ENCODE measurements at regions not wholly inside any gene's neighbourhood (a gene's known extent, or its start where the extent isn't known, plus 50 kb on each side); places are given as distances from the start of the nearest gene placed in this dataset.
"Not testable (repeated sequence)": the region's sequence is repeated elsewhere in the genome, so short reads cannot be mapped to it uniquely, and the experiment has no call there.

DNA sequence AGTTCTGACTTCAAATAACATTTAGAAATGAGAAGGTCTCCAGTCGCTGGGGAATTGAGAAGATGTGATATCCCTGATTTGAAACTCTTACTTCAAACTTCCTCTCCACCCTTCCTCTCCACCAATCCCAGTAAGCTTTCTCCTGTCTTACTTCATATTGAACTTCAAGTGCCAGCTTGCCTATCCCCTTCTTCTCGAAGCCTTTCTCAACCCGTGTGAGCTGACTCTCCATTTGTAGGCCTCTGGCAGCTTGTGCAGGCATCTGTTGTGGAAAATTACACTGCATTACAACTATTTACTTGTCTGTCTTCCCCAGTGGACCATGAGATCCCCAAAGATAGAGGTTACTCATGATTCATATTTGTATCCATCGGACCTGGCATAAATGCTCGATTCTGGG lies 280.8 kb upstream of the CDH5 start (continued):
- TF ChIP-seq CBX8 (IDR thresholded peaks at IDR 0.05; ENCODE audit: borderline replicate concordance, low read depth, low read length) (no peak), SIN3A (conservative IDR thresholded peaks at IDR 0.05 in 1 of 2, IDR thresholded peaks at IDR 0.05 in 1 of 2; ENCODE audit: low read depth in 1 of 2, low read length in 2 of 2) (no peak), CHD2 (IDR thresholded peaks at IDR 0.05; ENCODE audit: low read length) (no peak)

- H3K36me3 ChIP-seq (ENCODE audit: control insufficient read depth in 2 of 4, insufficient read depth in 4 of 4, low read length in 3 of 4); H2BK20ac ChIP-seq (ENCODE audit: low read length); H3K23ac ChIP-seq (ENCODE audit: insufficient read length); H3K14ac ChIP-seq (ENCODE audit: insufficient read length); H3K23me2 ChIP-seq (ENCODE audit: low read depth, low read length); H4K5ac ChIP-seq (ENCODE audit: insufficient read length, low read depth, low read length); H3K4me3 ChIP-seq (ENCODE audit: extremely low read depth in 1 of 4, insufficient read depth in 2 of 4, low read depth in 3 of 4, low read length in 4 of 4); H2BK15ac ChIP-seq (ENCODE audit: low read length); H2BK120ac ChIP-seq (replicated peaks; ENCODE audit: low read depth, low read length); H2BK5ac ChIP-seq (ENCODE audit: low read depth, low read length); H4K8ac ChIP-seq (ENCODE audit: extremely low read depth, insufficient read depth, low read length); H3K9me3 ChIP-seq (ENCODE audit: insufficient read depth in 2 of 2, low read depth in 1 of 2, low read length in 1 of 2); H3K79me2 ChIP-seq (ENCODE audit: control insufficient read depth in 1 of 2, insufficient read depth in 2 of 2, low read length in 2 of 2); H3K27me3 ChIP-seq (replicated peaks in 1 of 4; ENCODE audit: control insufficient read depth in 3 of 4, extremely low read depth in 1 of 4, insufficient read depth in 3 of 4, low read length in 3 of 4); POLR2A ChIA-PET (ENCODE audit: partially characterized antibody); H3K18ac ChIP-seq (ENCODE audit: extremely low read depth, low read length); H2AFZ ChIP-seq (ENCODE audit: low read length); H2BK12ac ChIP-seq (ENCODE audit: low read depth, low read length); H3K27ac ChIP-seq (ENCODE audit: low read depth, low read length); H3K4ac ChIP-seq (replicated peaks; ENCODE audit: insufficient read length, low read depth, low read length); H3K79me1 ChIP-seq (ENCODE audit: low read depth, low read length); H3K4me2 ChIP-seq (ENCODE audit: insufficient read depth in 1 of 2, low read depth in 2 of 2, low read length in 2 of 2); H3K9ac ChIP-seq (replicated peaks in 1 of 4; ENCODE audit: extremely low read depth in 1 of 4, low read depth in 3 of 4, low read length in 3 of 4); H4K91ac ChIP-seq (replicated peaks; ENCODE audit: insufficient read length, low read length); H4K20me1 ChIP-seq (replicated peaks in 1 of 2; ENCODE audit: control insufficient read depth in 1 of 2, insufficient read depth in 2 of 2, low read length in 2 of 2); H3K56ac ChIP-seq (replicated peaks; ENCODE audit: insufficient read length, low read depth, low read length); FAIRE-seq; H2AK5ac ChIP-seq (ENCODE audit: low read depth, low read length); DNase-seq (ENCODE audit: low read depth in 1 of 2, low spot score in 2 of 2): not testable (repeated sequence)
- peaks cover 0 to 12% (median 6%) of the 10 kb centered on the region in 4 experiments; a peak in 4 of 7 replicates for H3K4me1 ChIP-seq (replicated peaks in 1 of 4; ENCODE audit: control insufficient read depth in 3 of 4, insufficient read depth in 4 of 4, low read length in 3 of 4)
- WGBS, 2 experiments (ENCODE audit: extremely low coverage in 1 of 2, insufficient coverage in 1 of 2, insufficient read length in 1 of 2, insufficient replicate concordance in 2 of 2, low coverage in 1 of 2, low lambda C conversion rate in 2 of 2, missing lambda C conversion rate in 1 of 2) = 95% methylated on average over 2 of the region's 2 CpGs; no CpG with 5 or more reads in 1 of the 2 experiments
- CTCF ChIA-PET (ENCODE audit: partially characterized antibody) = interaction anchor here (2.0 kb wide), 1 partner anchor 23 kb away, joined by 6 read pairs; no protein-coding TSS in a partner anchor
These were observed 281.8 kb upstream of the CDH5 start for GRCh38 chr16:66084731-66085130.

Measured in H1 (cell line).